ENCODE measurements at regions not wholly inside any gene's neighbourhood (a gene's known extent, or its start where the extent isn't known, plus 50 kb on each side); places are given as distances from the start of the nearest gene placed in this dataset.

DNA sequence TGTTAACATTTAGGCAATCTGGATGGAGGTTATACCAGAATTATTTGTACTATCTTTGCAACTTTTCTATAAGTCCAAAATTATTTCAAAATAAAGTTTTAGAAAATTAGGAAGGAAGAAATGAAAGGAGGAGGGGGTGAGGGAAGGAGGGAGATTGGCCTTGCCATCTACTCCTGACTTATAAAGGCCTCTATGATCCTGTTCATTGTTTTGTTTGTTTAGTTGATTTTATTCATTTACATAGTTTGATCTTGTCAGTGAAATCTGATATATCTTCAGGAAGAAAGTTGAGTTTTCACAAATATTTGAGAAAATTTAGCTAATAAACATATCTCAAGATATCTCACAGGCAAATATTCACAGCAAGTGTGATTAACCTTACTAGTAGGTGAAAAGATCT, 189.3 kb upstream of the NOCT start:
- TF ChIP-seq POLR2A (IDR thresholded peaks at IDR 0.05): no peak
- TF ChIP-seq, protein P1, sequence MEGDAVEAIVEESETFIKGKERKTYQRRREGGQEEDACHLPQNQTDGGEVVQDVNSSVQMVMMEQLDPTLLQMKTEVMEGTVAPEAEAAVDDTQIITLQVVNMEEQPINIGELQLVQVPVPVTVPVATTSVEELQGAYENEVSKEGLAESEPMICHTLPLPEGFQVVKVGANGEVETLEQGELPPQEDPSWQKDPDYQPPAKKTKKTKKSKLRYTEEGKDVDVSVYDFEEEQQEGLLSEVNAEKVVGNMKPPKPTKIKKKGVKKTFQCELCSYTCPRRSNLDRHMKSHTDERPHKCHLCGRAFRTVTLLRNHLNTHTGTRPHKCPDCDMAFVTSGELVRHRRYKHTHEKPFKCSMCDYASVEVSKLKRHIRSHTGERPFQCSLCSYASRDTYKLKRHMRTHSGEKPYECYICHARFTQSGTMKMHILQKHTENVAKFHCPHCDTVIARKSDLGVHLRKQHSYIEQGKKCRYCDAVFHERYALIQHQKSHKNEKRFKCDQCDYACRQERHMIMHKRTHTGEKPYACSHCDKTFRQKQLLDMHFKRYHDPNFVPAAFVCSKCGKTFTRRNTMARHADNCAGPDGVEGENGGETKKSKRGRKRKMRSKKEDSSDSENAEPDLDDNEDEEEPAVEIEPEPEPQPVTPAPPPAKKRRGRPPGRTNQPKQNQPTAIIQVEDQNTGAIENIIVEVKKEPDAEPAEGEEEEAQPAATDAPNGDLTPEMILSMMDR (IDR thresholded peaks at IDR 0.05 in 8 of 11, conservative IDR thresholded peaks at IDR 0.05 in 3 of 11): no peak
